HEK293 (cell line): ENCODE measurements at regions not wholly inside any gene's neighbourhood (a gene's known extent, or its start where the extent isn't known, plus 50 kb on each side); places are given as distances from the start of the nearest gene placed in this dataset.

Source experiments
- BCL11A ChIP-seq: fragments of 450-650 bp; formaldehyde crosslinking; IDR thresholded peaks from 2 replicates; pipeline ENCODE4 v1.5.1; 2016; ENCODE audit warnings: low read depth, missing biosample characterization, missing genetic modification characterization
- CTCF ChIP-seq: fragments of 450-650 bp; formaldehyde crosslinking; IDR thresholded peaks from 2 replicates; pipeline ENCODE4 v1.5.1; 2016; ENCODE audit warnings: missing biosample characterization, missing genetic modification characterization
- HOXA7 ChIP-seq: sonication (generic); formaldehyde crosslinking; IDR thresholded peaks from 2 replicates; pipeline ENCODE4 v1.8.1; 2022; ENCODE audit warnings: missing genetic modification reagents, borderline replicate concordance
- SP2 ChIP-seq: fragments of 450-650 bp; formaldehyde crosslinking; IDR thresholded peaks from 2 replicates; pipeline ENCODE4 v1.5.1; 2016; ENCODE audit warnings: missing biosample characterization, missing genetic modification characterization
- ZNF2 ChIP-seq: fragments of 450-650 bp; formaldehyde crosslinking; IDR thresholded peaks from 2 replicates; pipeline ENCODE4 v1.5.1; 2016; ENCODE audit warnings: missing biosample characterization, missing genetic modification characterization
- ZNF214 ChIP-seq: fragments of 450-650 bp; formaldehyde crosslinking; IDR thresholded peaks from 2 replicates; pipeline ENCODE4 v1.5.1; 2017; ENCODE audit warnings: missing biosample characterization, mild to moderate bottlenecking, missing genetic modification characterization, borderline replicate concordance
- ZNF274 ChIP-seq, 2 experiments: fragments of 200-500 bp in 1 of 2; fragments of 450-650 bp in 1 of 2; sonication (Bioruptor generic) in 1 of 2; formaldehyde crosslinking in 1 of 2; IDR thresholded peaks; 2 replicates each; pipeline versions ENCODE4 v1.5.1 to v1.6.1; 2014 to 2016; ENCODE audit warnings: borderline replicate concordance in 1 of 2, inconsistent platforms in 1 of 2, low read length in 1 of 2, missing biosample characterization in 1 of 2, missing genetic modification characterization in 1 of 2
- ZNF548 ChIP-seq: fragments of 450-650 bp; formaldehyde crosslinking; IDR thresholded peaks from 2 replicates; pipeline ENCODE4 v1.5.1; 2016; ENCODE audit warnings: missing biosample characterization, missing genetic modification characterization
- ZNF600 ChIP-seq: fragments of 450-650 bp; formaldehyde crosslinking; IDR thresholded peaks from 2 replicates; pipeline ENCODE4 v1.5.1; 2016; ENCODE audit warnings: missing biosample characterization, missing genetic modification characterization

- TF ChIP-seq ZNF2 (no peak), BCL11A (tag by site-specific recombination) (no peak), CTCF (tag by site-specific recombination) (no peak), ZNF274 (IDR thresholded peaks at IDR 0.05; ENCODE audit: low read length) (no peak), ZNF274 (tag by site-specific recombination; IDR thresholded peaks at IDR 0.05; ENCODE audit: borderline replicate concordance) (no peak), ZNF214 (tag by site-specific recombination) (no peak), SP2 (tag by site-specific recombination) (no peak), ZNF548 (no peak), HOXA7 (CRISPR knock-in tag) (no peak), ZNF600 (tag by site-specific recombination) (no peak)
These were observed 177.8 kb downstream of the NSG2 start for GRCh38 chr5:174223355-174223754.
